ENCODE measurements at regions not wholly inside any gene's neighbourhood (a gene's known extent, or its start where the extent isn't known, plus 50 kb on each side); places are given as distances from the start of the nearest gene placed in this dataset.

DNA sequence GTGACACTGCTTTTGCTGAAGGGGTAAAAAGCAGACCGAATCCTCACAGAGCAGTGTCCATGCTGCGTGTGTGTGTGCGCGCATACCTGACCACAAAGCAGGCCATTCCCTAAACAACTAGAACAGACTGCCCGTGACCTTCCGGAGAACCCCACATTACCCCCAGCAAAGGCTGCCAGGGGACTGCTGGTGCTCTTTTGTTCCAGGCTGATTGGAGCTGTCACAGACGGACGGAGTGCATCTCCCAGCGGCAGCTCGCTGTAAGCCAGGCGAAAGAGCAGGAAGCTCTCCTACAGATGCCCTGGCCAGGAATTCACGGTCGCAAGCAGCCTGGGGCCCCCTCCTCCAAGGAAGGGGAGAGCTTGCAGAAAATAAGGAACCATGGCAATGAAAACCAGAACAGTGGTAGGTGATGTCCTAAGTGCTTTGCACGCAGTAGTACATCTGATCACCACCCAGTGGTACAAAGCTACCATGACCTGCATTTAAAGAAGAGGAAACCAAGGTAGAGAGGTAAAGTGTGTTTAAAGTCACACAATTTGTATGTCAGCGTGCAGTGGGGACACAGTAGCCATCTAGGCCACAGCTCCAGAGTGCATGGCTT lies 153.4 kb upstream of the DYNLRB2 start:
- Histone ChIP-seq H3K9ac (ENCODE audit: low read length) (no peak overlapping the region), H3K4me1 (ENCODE audit: control insufficient read depth in 2 of 2, insufficient read depth in 2 of 2, low read length in 2 of 2) (no peaks in the 10 kb centered on the region), H2AFZ (ENCODE audit: insufficient read depth, low read depth, low read length, poor library complexity, severe bottlenecking) (no peak overlapping the region), H3K9me3 (ENCODE audit: control extremely low read depth in 1 of 3, control insufficient read depth in 2 of 3, insufficient read depth in 1 of 3, low read length in 2 of 3) (no peaks in the 10 kb centered on the region), H3K79me2 (ENCODE audit: control insufficient read depth, insufficient read depth, low read length) (no peaks in the 10 kb centered on the region), H3K27ac (ENCODE audit: low read length in 2 of 2) (no peak overlapping the region), H4K20me1 (ENCODE audit: control insufficient read depth, insufficient read depth, low read length, poor library complexity, severe bottlenecking) (no peaks in the 10 kb centered on the region), H3K4me2 (replicated peaks; ENCODE audit: low read depth, low read length, poor library complexity, severe bottlenecking) (no peak overlapping the region), H3K4me3 (ENCODE audit: control extremely low read depth in 1 of 5, extremely low read depth in 1 of 5, insufficient read depth in 1 of 5, low read depth in 2 of 5, low read length in 4 of 5) (no peak overlapping the region), H3K27me3 (replicated peaks in 1 of 4; ENCODE audit: control extremely low read depth in 1 of 4, control insufficient read depth in 3 of 4, insufficient read depth in 4 of 4, low read length in 3 of 4) (peaks cover 0 to 9% (median 1%) of the 10 kb centered on the region in 4 experiments), H3K36me3 (replicated peaks in 1 of 2; ENCODE audit: control extremely low read depth in 1 of 2, control insufficient read depth in 1 of 2, extremely low read depth in 1 of 2, insufficient read depth in 2 of 2, low read length in 1 of 2) (no peaks in the 10 kb centered on the region)
- Mint-ChIP-seq H3K27me3 (peaks cover 36% of the 10 kb centered on the region), H3K27ac (no peak overlapping the region), H3K9me3 (ENCODE audit: insufficient read depth) (no peaks in the 10 kb centered on the region), H3K4me1 (no peaks in the 10 kb centered on the region), H3K4me3 (no peak overlapping the region)
- POLR2A ChIA-PET: no interaction called here
- ATAC-seq (ENCODE audit: low read depth) (no peak), DNase-seq (no peak)
- intact Hi-C loops (cut with micrococcal nuclease): no loop called here
- WGBS (ENCODE audit: insufficient coverage): 62% methylated on average over 11 of the region's 15 CpGs
- CTCF ChIA-PET: no interaction called here
- TF ChIP-seq EZH2 (IDR thresholded peaks at IDR 0.05; ENCODE audit: borderline replicate concordance, insufficient read depth, low read depth, low read length, poor library complexity, severe bottlenecking): no peak
- TF ChIP-seq, protein P1, sequence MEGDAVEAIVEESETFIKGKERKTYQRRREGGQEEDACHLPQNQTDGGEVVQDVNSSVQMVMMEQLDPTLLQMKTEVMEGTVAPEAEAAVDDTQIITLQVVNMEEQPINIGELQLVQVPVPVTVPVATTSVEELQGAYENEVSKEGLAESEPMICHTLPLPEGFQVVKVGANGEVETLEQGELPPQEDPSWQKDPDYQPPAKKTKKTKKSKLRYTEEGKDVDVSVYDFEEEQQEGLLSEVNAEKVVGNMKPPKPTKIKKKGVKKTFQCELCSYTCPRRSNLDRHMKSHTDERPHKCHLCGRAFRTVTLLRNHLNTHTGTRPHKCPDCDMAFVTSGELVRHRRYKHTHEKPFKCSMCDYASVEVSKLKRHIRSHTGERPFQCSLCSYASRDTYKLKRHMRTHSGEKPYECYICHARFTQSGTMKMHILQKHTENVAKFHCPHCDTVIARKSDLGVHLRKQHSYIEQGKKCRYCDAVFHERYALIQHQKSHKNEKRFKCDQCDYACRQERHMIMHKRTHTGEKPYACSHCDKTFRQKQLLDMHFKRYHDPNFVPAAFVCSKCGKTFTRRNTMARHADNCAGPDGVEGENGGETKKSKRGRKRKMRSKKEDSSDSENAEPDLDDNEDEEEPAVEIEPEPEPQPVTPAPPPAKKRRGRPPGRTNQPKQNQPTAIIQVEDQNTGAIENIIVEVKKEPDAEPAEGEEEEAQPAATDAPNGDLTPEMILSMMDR (IDR thresholded peaks at IDR 0.05): no peak

GRCh38 chr16:80384862-80385261 lies 155.9 kb upstream of the DYNLRB2 start:
- H3K9me3 ChIP-seq (ENCODE audit: control extremely low read depth in 1 of 3, control insufficient read depth in 2 of 3, insufficient read depth in 1 of 3, low read length in 2 of 3): no peaks in the 10 kb centered on the region
- H4K20me1 ChIP-seq (ENCODE audit: control insufficient read depth, insufficient read depth, low read length, poor library complexity, severe bottlenecking): no peaks in the 10 kb centered on the region
- no peak overlapping the region for H3K4me2 ChIP-seq (replicated peaks; ENCODE audit: low read depth, low read length, poor library complexity, severe bottlenecking)
- H3K27ac ChIP-seq (ENCODE audit: low read length in 2 of 2): no peak overlapping the region
- H3K36me3 ChIP-seq (replicated peaks in 1 of 2; ENCODE audit: control extremely low read depth in 1 of 2, control insufficient read depth in 1 of 2, extremely low read depth in 1 of 2, insufficient read depth in 2 of 2, low read length in 1 of 2): no peaks in the 10 kb centered on the region
- H2AFZ ChIP-seq (ENCODE audit: insufficient read depth, low read depth, low read length, poor library complexity, severe bottlenecking): no peak overlapping the region
- no peaks in the 10 kb centered on the region for H3K4me1 Mint-ChIP-seq
- H3K4me3 Mint-ChIP-seq: no peak overlapping the region
- peaks cover 32% of the 10 kb centered on the region for H3K27me3 Mint-ChIP-seq
- H3K27ac Mint-ChIP-seq: no peak overlapping the region
- peaks cover 0 to 9% (median 0%) of the 10 kb centered on the region in 4 experiments for H3K27me3 ChIP-seq (replicated peaks in 1 of 4; ENCODE audit: control extremely low read depth in 1 of 4, control insufficient read depth in 3 of 4, insufficient read depth in 4 of 4, low read length in 3 of 4)
- H3K79me2 ChIP-seq (ENCODE audit: control insufficient read depth, insufficient read depth, low read length): no peaks in the 10 kb centered on the region
- DNase-seq: no peak
- CTCF ChIA-PET: no interaction called here
- TF ChIP-seq EZH2 (IDR thresholded peaks at IDR 0.05; ENCODE audit: borderline replicate concordance, insufficient read depth, low read depth, low read length, poor library complexity, severe bottlenecking): no peak
- TF ChIP-seq, protein P1 (IDR thresholded peaks at IDR 0.05): no peak
- POLR2A ChIA-PET: no interaction called here
- intact Hi-C loops (cut with micrococcal nuclease): no loop called here
- no peak for ATAC-seq (ENCODE audit: low read depth)
- no peaks in the 10 kb centered on the region for H3K4me1 ChIP-seq (ENCODE audit: control insufficient read depth in 2 of 2, insufficient read depth in 2 of 2, low read length in 2 of 2)
- H3K9ac ChIP-seq (ENCODE audit: low read length): no peak overlapping the region
- no peaks in the 10 kb centered on the region for H3K9me3 Mint-ChIP-seq (ENCODE audit: insufficient read depth)
- H3K4me3 ChIP-seq (ENCODE audit: control extremely low read depth in 1 of 5, extremely low read depth in 1 of 5, insufficient read depth in 1 of 5, low read depth in 2 of 5, low read length in 4 of 5): no peak overlapping the region
